A549 (cell line): ENCODE measurements at regions not wholly inside any gene's neighbourhood (a gene's known extent, or its start where the extent isn't known, plus 50 kb on each side); places are given as distances from the start of the nearest gene placed in this dataset.

ENCODE experiments used
- CHD2 ChIP-seq: fragments of 150-350 bp; IDR thresholded peaks from 2 replicates; pipeline ENCODE4 v1.6.1; 2014; ENCODE audit warnings: low read length; ENCODE audit not compliant: partially characterized antibody
- CTCF ChIP-seq: fragments of >200 bp; sonication (Bioruptor Twin); formaldehyde crosslinking; IDR thresholded peaks from 3 replicates; pipeline ENCODE4 v1.5.1; 2016
- ELK1 ChIP-seq: fragments of 150-350 bp; IDR thresholded peaks from 2 replicates; pipeline ENCODE4 v1.6.1; 2014; ENCODE audit warnings: low read depth, mild to moderate bottlenecking, low read length
- POLR2A ChIP-seq: IDR thresholded peaks from 2 replicates; pipeline ENCODE4 v1.6.1; 2012; ENCODE audit warnings: mild to moderate bottlenecking, low read length
- RNF2 ChIP-seq: fragments of 200-600 bp; sonication (generic); IDR thresholded peaks from 2 replicates; pipeline ENCODE4 v1.6.1; 2016; ENCODE audit warnings: low read depth, mild to moderate bottlenecking, antibody characterized with exemption, moderate library complexity, borderline replicate concordance

GRCh38 chr12:71069311-71069710 lies 88.5 kb downstream of the TSPAN8 start:
- TF ChIP-seq CTCF (no peak), RNF2 (no peak), POLR2A (no peak), CHD2 (no peak), ELK1 (no peak)
